K562 (cell line): ENCODE measurements at regions not wholly inside any gene's neighbourhood (a gene's known extent, or its start where the extent isn't known, plus 50 kb on each side); places are given as distances from the start of the nearest gene placed in this dataset.

Experiments
- ATAC-seq: fragments of 200-7000 bp; cut with Tn5 transposase; 3 replicates; pipeline ENCODE4 v1.9.1; 2020; ENCODE audit warnings: moderate library complexity
- BruUV-seq: library from RNA; stranded (reverse); fragments of 400-500 nt; replicated peaks from 2 replicates; lab custom pipeline; 2021; lab: Mats Ljungman, UMichigan
- CTCF ChIA-PET: fragments of 300-600 bp; formaldehyde crosslinking; extraction: SDS; loops from one replicate; lab custom pipeline; 2021; ENCODE audit warnings: low intra/inter-chr PET ratio; lab: Yijun Ruan, JAX
- POLR2A ChIA-PET: fragments of 300-600, 350-650 bp; sonication (Branson Sonifier 250); formaldehyde crosslinking; extraction: SDS; loops from one replicate; lab custom pipeline; 2021; ENCODE audit warnings: antibody characterized with exemption, inconsistent platforms; lab: Yijun Ruan, JAX
- DNase-seq, 4 experiments: peaks; one replicate each; pipeline versions ENCODE4 v3.0.0 to v3.0.0-alpha.2; 2011 to 2018; ENCODE audit warnings: low spot score in 3 of 4, mixed read lengths in 3 of 4; ENCODE audit errors: extremely low read depth in 1 of 4
- FAIRE-seq: peaks from 2 replicates; lab custom pipeline; 2011; peaks lifted over from hg19 to GRCh38; lab: Jason Lieb, UNC
- H2AFZ ChIP-seq: 2 replicates; pipeline ENCODE4 v1.6.0; 2011; ENCODE audit warnings: low read depth, low read length, control low read depth, inconsistent platforms
- H3K27ac ChIP-seq: fragments of 200-600 bp; 3 replicates; pipeline ENCODE4 v1.8.0; 2011; ENCODE audit warnings: low read depth, mild to moderate bottlenecking, control low read depth, inconsistent platforms, low read length, moderate library complexity, mixed read lengths; ENCODE audit errors: extremely low read depth
- H3K27me3 ChIP-seq, 2 experiments: fragments of 300-600 bp in 1 of 2; 2 replicates in 1 of 2; 3 replicates in 1 of 2; pipeline versions ENCODE4 v1.6.0 to v1.8.0; 2011; ENCODE audit warnings: inconsistent platforms in 2 of 2, low read length in 2 of 2, mild to moderate bottlenecking in 1 of 2, mixed read lengths in 1 of 2, moderate library complexity in 1 of 2; ENCODE audit not compliant: control insufficient read depth in 2 of 2, insufficient read depth in 2 of 2
- H3K36me3 ChIP-seq: fragments of 300-600 bp; 3 replicates; pipeline ENCODE4 v1.8.0; 2011; ENCODE audit warnings: mild to moderate bottlenecking, low read length, inconsistent platforms; ENCODE audit not compliant: control insufficient read depth, insufficient read depth
- H3K4me1 ChIP-seq, 2 experiments: fragments of 200-600 bp in 1 of 2; replicated peaks in 1 of 2; 2 replicates in 1 of 2; 3 replicates in 1 of 2; pipeline versions ENCODE4 v1.5.1 to v1.8.0; 2011; ENCODE audit warnings: inconsistent platforms in 2 of 2, low read length in 2 of 2, mild to moderate bottlenecking in 1 of 2, mixed read lengths in 1 of 2, moderate library complexity in 1 of 2; ENCODE audit not compliant: control insufficient read depth in 2 of 2, insufficient read depth in 2 of 2
- H3K4me2 ChIP-seq: 2 replicates; pipeline ENCODE4 v1.6.1; 2011; ENCODE audit warnings: low read length, control low read depth, inconsistent platforms, mixed read lengths; ENCODE audit not compliant: insufficient read depth
- H3K4me3 ChIP-seq: fragments of 200-600 bp; sonication (generic), shearing (Covaris generic); 2 replicates; pipeline ENCODE4 v1.5.1; 2016; ENCODE audit warnings: control low read depth, inconsistent platforms
- H3K79me2 ChIP-seq: fragments of 200-600 bp; 3 replicates; pipeline ENCODE4 v1.8.0; 2011; ENCODE audit warnings: low read length, inconsistent platforms; ENCODE audit not compliant: control insufficient read depth, insufficient read depth
- H3K9ac ChIP-seq, 2 experiments: 2 replicates each; pipeline versions ENCODE4 v1.6.0 to v1.6.1; 2011; ENCODE audit warnings: low read depth in 2 of 2, low read length in 2 of 2, control low read depth in 1 of 2, inconsistent platforms in 1 of 2, mild to moderate bottlenecking in 1 of 2, mixed read lengths in 1 of 2; ENCODE audit not compliant: insufficient read depth in 1 of 2
- H3K9me1 ChIP-seq: one replicate; pipeline ENCODE4 v1.6.0; 2011; ENCODE audit warnings: inconsistent platforms, mild to moderate bottlenecking, low read length, moderate library complexity; ENCODE audit not compliant: control insufficient read depth, insufficient read depth
- H3K9me3 ChIP-seq: replicated peaks from 2 replicates; pipeline ENCODE4 v1.5.1; 2011; ENCODE audit warnings: low read depth, low read length, inconsistent platforms; ENCODE audit not compliant: control insufficient read depth, insufficient read depth
- H4K20me1 ChIP-seq: replicated peaks from 2 replicates; pipeline ENCODE4 v1.6.1; 2011; ENCODE audit warnings: low read length, inconsistent platforms, mixed read lengths; ENCODE audit not compliant: control insufficient read depth, insufficient read depth
- ATF3 ChIP-seq, 2 experiments: fragments of 450-650 bp in 1 of 2; sonication (generic) in 1 of 2; formaldehyde crosslinking in 1 of 2; IDR thresholded peaks in 1 of 2; conservative IDR thresholded peaks in 1 of 2; 2 replicates each; pipeline versions ENCODE4 v1.6.1 to v1.8.1; 2016 to 2023; ENCODE audit warnings: mild to moderate bottlenecking in 2 of 2, moderate library complexity in 2 of 2, inconsistent platforms in 1 of 2, missing genetic modification reagents in 1 of 2
- BCOR ChIP-seq: fragments of 450-650 bp; IDR thresholded peaks from 2 replicates; pipeline ENCODE4 v1.6.1; 2016
- CREB1 ChIP-seq, 2 experiments: sonication (generic) in 1 of 2; formaldehyde crosslinking in 1 of 2; IDR thresholded peaks; 2 replicates each; pipeline versions ENCODE4 v1.6.1 to v1.8.0; 2012 to 2022; ENCODE audit warnings: inconsistent platforms in 1 of 2, mild to moderate bottlenecking in 1 of 2, missing genetic modification reagents in 1 of 2, moderate library complexity in 1 of 2
- ELF4 ChIP-seq: fragments of 450-650 bp; formaldehyde crosslinking; IDR thresholded peaks from 2 replicates; pipeline ENCODE4 v1.4.0; 2022; ENCODE audit warnings: missing genetic modification characterization
- HEY1 ChIP-seq: fragments of 250-450 bp; sonication (Bioruptor Pico); IDR thresholded peaks from 2 replicates; pipeline ENCODE4 v1.5.0; 2020; ENCODE audit warnings: mild to moderate bottlenecking, moderate library complexity, borderline replicate concordance
- KLF10 ChIP-seq: fragments of 250-450 bp; sonication (Bioruptor Pico); IDR thresholded peaks from 2 replicates; pipeline ENCODE4 v1.6.1; 2021; ENCODE audit warnings: matching md5 sums
- PCBP1 ChIP-seq: fragments of 200-400 bp; formaldehyde crosslinking; IDR thresholded peaks from 2 replicates; pipeline ENCODE4 v1.6.1; 2018; ENCODE audit warnings: mild to moderate bottlenecking, low read depth, low read length; ENCODE audit not compliant: poor library complexity, severe bottlenecking
- XRCC3 ChIP-seq: fragments of 450-650 bp; IDR thresholded peaks from 2 replicates; pipeline ENCODE4 v1.6.1; 2017; ENCODE audit warnings: mild to moderate bottlenecking, moderate library complexity
- ZNF77 ChIP-seq: fragments of 250-450 bp; sonication (Bioruptor Pico); IDR thresholded peaks from 2 replicates; pipeline ENCODE4 v1.5.0; 2020
- WGBS: fragments of 100-300 bp; shearing (Covaris generic); methylation state at CpG from one replicate; pipeline ENCODE4 v1.1.6; 2016; ENCODE audit warnings: low coverage, mixed read lengths; ENCODE audit not compliant: insufficient coverage; ENCODE audit errors: missing lambda C conversion rate; 5-methylcytosine and 5-hydroxymethylcytosine counted together
- in situ Hi-C: fragments of 300-500 bp; cut with MboI; formaldehyde crosslinking; loops from 4 replicates; pipeline ENCODE4 v1.15.0; 2018; ENCODE audit warnings: inconsistent platforms, mixed read lengths
- intact Hi-C: fragments of 100-400 bp; cut with micrococcal nuclease; formaldehyde crosslinking; loops from 2 replicates; pipeline ENCODE4 v1.14.2; 2022

DNA sequence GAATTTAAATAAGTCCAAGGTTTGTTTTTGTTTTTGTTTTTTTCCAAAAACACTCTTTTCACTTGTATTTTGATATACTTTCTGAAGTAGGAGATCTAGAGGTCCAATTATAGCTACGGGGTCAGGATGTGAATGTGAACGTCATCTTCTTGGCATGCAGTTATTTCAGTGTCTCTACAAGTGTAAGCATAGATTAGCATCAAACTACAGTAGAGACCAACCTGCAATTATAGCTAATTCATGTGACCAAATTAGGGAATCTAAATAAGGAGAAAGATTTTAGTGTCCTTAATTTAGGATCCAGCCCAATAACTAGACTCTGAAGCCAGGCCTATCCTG, 107.3 kb upstream of the PALMD start:
- ATAC-seq = no peak
- POLR2A ChIA-PET = interaction anchor here (0.8 kb wide), 1 partner anchor 12 kb away, joined by 3 read pairs; no protein-coding TSS in a partner anchor

GRCh38 chr1:99539131-99539530, 106.8 kb upstream of the PALMD start:
- no peaks in the 10 kb centered on the region for H3K36me3 ChIP-seq
- in situ Hi-C loops (no loop called here), intact Hi-C loops (loop anchor here (10.0 kb wide), 1 partner anchor 166 kb away; no protein-coding TSS in a partner anchor)
- H3K4me1 ChIP-seq = peaks cover 0 to 9% of the 10 kb centered on the region in 2 experiments; a peak in 2 of 5 replicates
- H2AFZ ChIP-seq = no peak overlapping the region
- H3K9me1 ChIP-seq = no peaks in the 10 kb centered on the region
- H3K9me3 ChIP-seq = no peaks in the 10 kb centered on the region
- BruUV-seq = no TSS peak
- no peak overlapping the region for H3K9ac ChIP-seq
- ATAC-seq = no peak
- H3K79me2 ChIP-seq = no peaks in the 10 kb centered on the region
- POLR2A ChIA-PET = no interaction called here
- no peak overlapping the region for H3K4me2 ChIP-seq
- H3K27me3 ChIP-seq = no peaks in the 10 kb centered on the region
- no peak overlapping the region for H3K27ac ChIP-seq
- no peak overlapping the region for H3K4me3 ChIP-seq
- no peak for DNase-seq
- CTCF ChIA-PET = no interaction called here
- FAIRE-seq = no peak
- H4K20me1 ChIP-seq = no peaks in the 10 kb centered on the region
- TF ChIP-seq XRCC3 (no peak), PCBP1 (no peak)
- TF ChIP-seq, all 486 proteins: peak for 0

More for the DNA sequence above, 107.3 kb upstream of the PALMD start:
- CTCF ChIA-PET = no interaction called here
- no peak overlapping the region for H3K4me2 ChIP-seq
- no peak overlapping the region for H3K9ac ChIP-seq
- no peak overlapping the region for H3K4me3 ChIP-seq
- no peaks in the 10 kb centered on the region for H4K20me1 ChIP-seq
- H3K9me3 ChIP-seq = no peaks in the 10 kb centered on the region
- H3K9me1 ChIP-seq = no peaks in the 10 kb centered on the region
- peaks cover 0 to 9% of the 10 kb centered on the region in 2 experiments; a peak in 2 of 5 replicates for H3K4me1 ChIP-seq
- H3K36me3 ChIP-seq = no peaks in the 10 kb centered on the region
- H2AFZ ChIP-seq = no peak overlapping the region
- no peaks in the 10 kb centered on the region for H3K79me2 ChIP-seq
- no peak for FAIRE-seq
- TF ChIP-seq KLF10 (CRISPR knock-in tag) (no peak), ZNF77 (CRISPR knock-in tag) (no peak), ATF3 (IDR thresholded peaks at IDR 0.05) (no peak), ATF3 (CRISPR knock-in tag; conservative IDR thresholded peaks at IDR 0.05) (no peak), HEY1 (CRISPR knock-in tag) (no peak), CREB1 (IDR thresholded peaks at IDR 0.05) (no peak), CREB1 (CRISPR knock-in tag; IDR thresholded peaks at IDR 0.05) (no peak), BCOR (no peak), ELF4 (no peak)
- TF ChIP-seq, all 486 proteins: peak for 0
- in situ Hi-C loops (no loop called here), intact Hi-C loops (loop anchor here (10.0 kb wide), 1 partner anchor 166 kb away; no protein-coding TSS in a partner anchor)
- no TSS peak for BruUV-seq
- Histone ChIP-seq H3K27me3 (no peaks in the 10 kb centered on the region), H3K27ac (no peak overlapping the region)
- DNase-seq = no peak
- WGBS = 53% methylated on average over 2 of the region's 2 CpGs
